NCI-H2107 treated with DMSO at 0.1 percent for 48 hours (cell line): ENCODE measurements at regions not wholly inside any gene's neighbourhood (a gene's known extent, or its start where the extent isn't known, plus 50 kb on each side); places are given as distances from the start of the nearest gene placed in this dataset.

Experiments used
- DNase-seq: peaks from one replicate; lab custom pipeline; 2025; ENCODE audit not compliant: unreplicated experiment; lab: John Stamatoyannopoulos, UW

DNA sequence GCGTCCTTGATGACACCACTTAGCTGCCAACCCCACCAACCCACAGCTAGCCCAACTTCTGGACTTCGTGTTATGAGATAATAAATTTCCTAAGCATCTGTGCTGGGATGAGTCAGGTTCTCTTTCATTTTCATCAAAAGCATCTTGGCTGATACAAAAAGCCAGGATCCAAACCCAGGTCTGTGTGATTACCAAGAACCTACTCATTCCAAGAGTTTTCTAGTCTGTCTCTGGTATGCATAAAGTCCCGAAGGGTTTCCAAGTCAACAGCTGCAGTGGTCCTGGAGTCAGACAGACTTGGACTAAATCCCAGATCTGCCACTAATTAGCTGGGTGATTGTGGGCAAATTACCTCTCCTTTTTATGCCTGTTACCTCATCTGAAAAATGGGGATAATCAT, 55.5 kb upstream of the SERP2 start:
- DNase-seq = peak; percentile 28

DNA sequence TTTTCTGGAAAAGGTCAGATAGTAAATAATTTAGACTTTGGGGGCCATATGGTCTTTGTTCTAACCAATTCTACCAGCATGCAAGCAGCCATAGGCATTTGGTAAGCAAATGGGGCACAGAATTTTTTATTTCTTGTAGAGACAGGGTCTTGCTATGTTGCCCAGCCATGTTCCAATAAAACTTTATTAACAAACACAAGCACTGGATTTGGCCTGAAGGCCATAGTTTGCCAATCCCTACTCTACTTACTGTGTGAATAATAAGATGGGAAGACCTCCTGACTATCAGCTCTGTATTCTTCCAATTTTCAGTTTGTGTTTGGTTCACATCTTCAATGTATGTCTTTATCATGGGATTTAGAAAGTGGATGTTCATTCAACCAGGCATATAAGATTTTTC, 53.0 kb upstream of the SERP2 start:
- DNase-seq = no peak

DNA sequence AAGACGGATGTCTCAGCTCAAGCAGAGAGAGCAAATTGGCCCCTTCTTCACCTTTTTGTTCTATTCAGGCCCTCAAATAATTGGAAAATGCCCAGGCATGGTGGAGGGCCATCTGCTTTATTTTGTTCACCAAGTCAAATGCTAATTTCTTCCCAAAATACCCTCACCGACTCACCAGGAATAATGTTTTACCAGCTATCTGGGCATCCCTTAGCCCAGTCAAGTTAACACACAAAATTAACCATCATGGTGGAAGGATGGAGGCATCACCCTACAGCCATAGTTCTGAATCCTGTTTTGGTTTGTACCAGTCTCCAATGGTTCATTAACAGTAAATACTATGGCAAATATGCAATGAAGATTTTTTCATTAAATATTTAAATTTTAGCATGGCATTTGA, 51.7 kb upstream of the SERP2 start:
- DNase-seq = no peak

DNA sequence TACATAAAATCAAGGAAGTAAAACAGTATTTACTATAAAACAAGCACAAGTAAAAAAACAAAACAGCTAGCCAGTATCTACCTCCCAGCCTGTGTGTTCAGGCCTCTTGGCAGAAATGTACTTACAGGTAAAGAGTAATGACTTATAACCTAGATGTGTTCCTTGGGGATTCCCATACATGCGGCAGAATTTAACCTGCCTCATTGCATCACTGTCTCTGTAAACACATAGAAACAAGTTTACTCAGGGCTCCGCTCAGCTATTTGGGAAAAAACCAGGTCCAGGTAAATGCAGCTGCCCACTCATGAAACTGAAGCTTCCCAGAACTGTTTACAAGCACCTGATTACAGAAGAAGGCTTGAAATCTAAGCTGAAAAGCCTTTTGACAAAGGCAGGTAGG, 50.7 kb upstream of the SERP2 start:
- no peak for DNase-seq

DNA sequence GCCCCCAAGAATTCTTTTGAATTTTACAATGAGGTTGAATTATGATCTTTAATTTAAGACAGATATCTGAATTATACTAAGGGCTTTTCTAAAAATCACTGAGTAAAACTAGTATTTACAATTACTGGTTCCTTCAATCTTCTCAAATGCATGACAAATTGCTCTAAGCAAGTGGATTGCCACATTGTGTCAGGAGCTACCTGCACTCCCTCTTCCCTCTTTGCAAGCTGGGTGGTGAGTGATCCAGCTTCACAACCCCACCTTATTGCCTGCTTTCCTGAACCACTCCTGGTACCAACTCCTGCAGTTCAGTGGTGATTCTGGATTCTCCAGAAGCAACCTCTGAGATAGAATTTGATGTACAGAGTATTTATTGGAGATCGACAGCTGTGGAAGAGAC, 49.9 kb upstream of the SERP2 start:
- no peak for DNase-seq
